ENCODE measurements at regions not wholly inside any gene's neighbourhood (a gene's known extent, or its start where the extent isn't known, plus 50 kb on each side); places are given as distances from the start of the nearest gene placed in this dataset.

DNA sequence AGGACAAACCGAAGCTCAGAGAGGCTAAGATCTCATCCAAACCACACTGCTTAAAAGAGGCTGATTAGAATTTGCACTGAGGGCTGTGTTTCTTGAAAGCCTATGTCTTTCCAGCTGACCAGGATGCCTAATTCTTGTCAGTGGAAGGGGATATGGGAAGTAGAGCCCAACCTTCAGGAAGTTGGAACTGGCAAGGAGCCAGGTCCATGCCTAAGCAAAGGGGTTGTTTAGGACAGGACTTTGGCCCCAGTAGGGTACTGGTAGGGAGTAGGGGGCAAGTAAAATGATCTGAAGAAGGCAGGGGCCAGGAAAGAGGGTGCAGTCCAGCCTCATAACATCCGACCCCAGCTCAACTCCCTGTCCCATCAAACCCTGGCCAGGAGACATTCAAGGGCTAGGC is 130.9 kb downstream of the GAS1 start:
- peak overlapping the region; percentile 12 for H2AK5ac ChIP-seq (ENCODE audit: low read depth, low read length)
- H3K23ac ChIP-seq (ENCODE audit: low read depth, low read length, poor library complexity), result no peak overlapping the region
- peaks cover 0 to 6% of the 10 kb centered on the region in 2 donors for H3K4me1 ChIP-seq (ENCODE audit: control insufficient read depth in 2 of 2, insufficient read depth in 1 of 2, low read depth in 1 of 2, low read length in 2 of 2)
- H4K8ac ChIP-seq (ENCODE audit: low read depth, low read length), result no peak overlapping the region
- H3K36me3 ChIP-seq (replicated peaks in 1 of 2; ENCODE audit: control insufficient read depth in 2 of 2, insufficient read depth in 2 of 2, low read length in 2 of 2), result no peaks in the 10 kb centered on the region
- no peak for DNase-seq (ENCODE audit: low spot score)
- H3K9me3 ChIP-seq (replicated peaks in 1 of 2; ENCODE audit: control insufficient read depth in 2 of 2, insufficient read depth in 1 of 2, low read depth in 1 of 2, low read length in 2 of 2), result peaks cover 2 to 4% of the 10 kb centered on the region in 2 donors
- H4K91ac ChIP-seq (ENCODE audit: low read depth, low read length, poor library complexity), result no peak overlapping the region
- no peak overlapping the region for H2AFZ ChIP-seq (ENCODE audit: low read length)
- no peak overlapping the region for H2BK15ac ChIP-seq (ENCODE audit: low read length)
- H3K4me3 ChIP-seq (ENCODE audit: low read length in 2 of 2), result no peak overlapping the region
- no peak overlapping the region for H2BK5ac ChIP-seq (ENCODE audit: low read length)
- H3K9ac ChIP-seq (ENCODE audit: low read depth, low read length, poor library complexity), result no peak overlapping the region
- H3K18ac ChIP-seq (ENCODE audit: low read length), result no peak overlapping the region
- no peaks in the 10 kb centered on the region for H3K27me3 ChIP-seq (ENCODE audit: control insufficient read depth in 3 of 3, insufficient read depth in 3 of 3, low read depth in 1 of 3, low read length in 3 of 3)
- no peak overlapping the region for H2BK12ac ChIP-seq (ENCODE audit: low read length)
- H3K4ac ChIP-seq (ENCODE audit: low read length), result no peak overlapping the region
- no CpG with 5 or more reads among the region's 2 CpGs for WGBS, 2 donors (ENCODE audit: extremely low coverage in 2 of 2, insufficient read length in 2 of 2, insufficient replicate concordance in 1 of 2)
- H2BK120ac ChIP-seq (ENCODE audit: low read depth, low read length), result no peak overlapping the region
- H3K79me1 ChIP-seq (ENCODE audit: low read depth, low read length), result no peaks in the 10 kb centered on the region
- no peak overlapping the region for H3K14ac ChIP-seq (ENCODE audit: low read length)
- H3K4me2 ChIP-seq (ENCODE audit: insufficient read depth, low read length, poor library complexity, severe bottlenecking), result no peak overlapping the region
- no peak overlapping the region for H3K27ac ChIP-seq (replicated peaks; ENCODE audit: low read length)

DNA sequence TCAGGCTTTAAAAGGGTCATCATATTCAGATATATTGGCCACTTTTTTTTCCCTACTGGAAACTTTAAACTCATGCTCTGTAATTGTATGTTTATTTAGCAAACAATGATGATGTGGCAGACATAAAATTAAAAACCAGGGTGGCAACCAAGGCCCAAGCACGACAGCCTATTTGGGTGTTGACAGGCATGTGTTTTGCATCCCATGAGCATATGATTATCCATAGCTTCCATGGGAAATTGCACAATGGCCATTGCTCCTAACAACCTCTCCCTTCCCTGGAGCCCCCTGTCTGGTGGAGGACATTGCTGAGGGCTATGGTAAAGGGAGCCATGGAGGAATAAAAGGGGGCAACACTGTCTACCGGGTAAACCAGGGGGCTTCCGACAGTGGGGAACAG is 134.7 kb downstream of the GAS1 start:
- H3K18ac ChIP-seq (ENCODE audit: low read length), result no peak overlapping the region
- no CpG with 5 or more reads among the region's 3 CpGs for WGBS, 2 donors (ENCODE audit: extremely low coverage in 2 of 2, insufficient read length in 2 of 2, insufficient replicate concordance in 1 of 2)
- H2BK12ac ChIP-seq (ENCODE audit: low read length), result no peak overlapping the region

DNA sequence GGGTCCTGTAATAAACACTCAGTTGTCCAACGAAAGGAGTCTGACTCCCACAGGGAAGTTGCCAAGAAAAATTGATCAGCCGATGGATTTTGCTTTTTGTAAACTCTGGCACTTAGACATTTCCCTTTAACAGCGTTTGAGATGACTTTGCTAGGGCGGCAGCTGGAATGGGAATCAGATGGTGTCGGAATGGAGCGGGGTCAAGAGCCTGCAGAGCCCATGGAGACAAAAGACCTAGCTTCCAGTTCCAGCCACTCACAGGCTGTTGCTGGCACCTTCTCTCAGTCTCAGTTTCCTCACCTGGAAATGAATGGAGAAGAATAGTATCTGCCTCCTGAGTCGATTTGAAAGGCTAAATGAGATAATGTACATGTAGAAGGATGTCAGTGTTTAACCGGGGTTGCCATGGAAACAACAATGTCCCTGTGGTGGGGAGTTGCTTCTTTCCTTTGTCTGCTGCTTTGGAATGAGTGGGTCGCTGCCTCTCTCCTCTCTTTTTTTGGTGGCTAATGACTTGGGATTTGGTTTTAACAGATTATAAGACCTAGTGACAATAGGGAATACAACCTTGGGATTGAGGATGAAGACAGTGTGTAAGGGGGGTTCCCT is 137.4 kb downstream of the GAS1 start:
- H3K4me2 ChIP-seq (ENCODE audit: insufficient read depth, low read length, poor library complexity, severe bottlenecking), result no peak overlapping the region
- H2BK12ac ChIP-seq (ENCODE audit: low read length), result no peak overlapping the region
- H3K27me3 ChIP-seq (ENCODE audit: control insufficient read depth in 3 of 3, insufficient read depth in 3 of 3, low read depth in 1 of 3, low read length in 3 of 3), result no peaks in the 10 kb centered on the region
- no peak overlapping the region for H3K4ac ChIP-seq (ENCODE audit: low read length)
- no peak overlapping the region for H2BK5ac ChIP-seq (ENCODE audit: low read length)
- no peak overlapping the region for H3K23ac ChIP-seq (ENCODE audit: low read depth, low read length, poor library complexity)
- no peak overlapping the region for H3K18ac ChIP-seq (ENCODE audit: low read length)
- H2BK15ac ChIP-seq (ENCODE audit: low read length), result no peak overlapping the region
- H4K8ac ChIP-seq (ENCODE audit: low read depth, low read length), result no peak overlapping the region
- no peak overlapping the region for H4K91ac ChIP-seq (ENCODE audit: low read depth, low read length, poor library complexity)
- H3K27ac ChIP-seq (replicated peaks; ENCODE audit: low read length), result no peak overlapping the region
- no CpG with 5 or more reads among the region's 9 CpGs for WGBS, 2 donors (ENCODE audit: extremely low coverage in 2 of 2, insufficient read length in 2 of 2, insufficient replicate concordance in 1 of 2)
- no peak overlapping the region for H3K14ac ChIP-seq (ENCODE audit: low read length)
- H2BK120ac ChIP-seq (ENCODE audit: low read depth, low read length), result no peak overlapping the region
- H3K36me3 ChIP-seq (replicated peaks in 1 of 2; ENCODE audit: control insufficient read depth in 2 of 2, insufficient read depth in 2 of 2, low read length in 2 of 2), result no peaks in the 10 kb centered on the region
- no peaks in the 10 kb centered on the region for H3K79me1 ChIP-seq (ENCODE audit: low read depth, low read length)
- peaks cover 0 to 2% of the 10 kb centered on the region in 2 donors for H3K4me1 ChIP-seq (ENCODE audit: control insufficient read depth in 2 of 2, insufficient read depth in 1 of 2, low read depth in 1 of 2, low read length in 2 of 2)
- H3K9ac ChIP-seq (ENCODE audit: low read depth, low read length, poor library complexity), result no peak overlapping the region
- H3K4me3 ChIP-seq (ENCODE audit: low read length in 2 of 2), result no peak overlapping the region
- no peak overlapping the region for H2AFZ ChIP-seq (ENCODE audit: low read length)
- no peaks in the 10 kb centered on the region for H3K9me3 ChIP-seq (replicated peaks in 1 of 2; ENCODE audit: control insufficient read depth in 2 of 2, insufficient read depth in 1 of 2, low read depth in 1 of 2, low read length in 2 of 2)
- peak overlapping the region; percentile 9 for H2AK5ac ChIP-seq (ENCODE audit: low read depth, low read length)
- DNase-seq (ENCODE audit: low spot score), result no peak

More for the DNA sequence above, 134.7 kb downstream of the GAS1 start:
- H3K4ac ChIP-seq (ENCODE audit: low read length), result no peak overlapping the region
- DNase-seq (ENCODE audit: low spot score), result no peak
- no peaks in the 10 kb centered on the region for H3K79me1 ChIP-seq (ENCODE audit: low read depth, low read length)
- H4K91ac ChIP-seq (ENCODE audit: low read depth, low read length, poor library complexity), result no peak overlapping the region
- no peak overlapping the region for H3K23ac ChIP-seq (ENCODE audit: low read depth, low read length, poor library complexity)
- no peak overlapping the region for H2BK5ac ChIP-seq (ENCODE audit: low read length)
- H3K4me3 ChIP-seq (ENCODE audit: low read length in 2 of 2), result no peak overlapping the region
- no peak overlapping the region for H2BK15ac ChIP-seq (ENCODE audit: low read length)
- H3K9ac ChIP-seq (ENCODE audit: low read depth, low read length, poor library complexity), result no peak overlapping the region
- no peak overlapping the region for H2AK5ac ChIP-seq (ENCODE audit: low read depth, low read length)
- H3K27ac ChIP-seq (replicated peaks; ENCODE audit: low read length), result no peak overlapping the region
- H3K14ac ChIP-seq (ENCODE audit: low read length), result no peak overlapping the region
- no peak overlapping the region for H4K8ac ChIP-seq (ENCODE audit: low read depth, low read length)
- H3K4me2 ChIP-seq (ENCODE audit: insufficient read depth, low read length, poor library complexity, severe bottlenecking), result no peak overlapping the region
- no peak overlapping the region for H2AFZ ChIP-seq (ENCODE audit: low read length)
- no peaks in the 10 kb centered on the region for H3K27me3 ChIP-seq (ENCODE audit: control insufficient read depth in 3 of 3, insufficient read depth in 3 of 3, low read depth in 1 of 3, low read length in 3 of 3)
- H3K36me3 ChIP-seq (replicated peaks in 1 of 2; ENCODE audit: control insufficient read depth in 2 of 2, insufficient read depth in 2 of 2, low read length in 2 of 2), result no peaks in the 10 kb centered on the region
- no peak overlapping the region for H2BK120ac ChIP-seq (ENCODE audit: low read depth, low read length)
- no peaks in the 10 kb centered on the region for H3K9me3 ChIP-seq (replicated peaks in 1 of 2; ENCODE audit: control insufficient read depth in 2 of 2, insufficient read depth in 1 of 2, low read depth in 1 of 2, low read length in 2 of 2)
- H3K4me1 ChIP-seq (ENCODE audit: control insufficient read depth in 2 of 2, insufficient read depth in 1 of 2, low read depth in 1 of 2, low read length in 2 of 2), result peaks cover 0 to 2% of the 10 kb centered on the region in 2 donors

DNA sequence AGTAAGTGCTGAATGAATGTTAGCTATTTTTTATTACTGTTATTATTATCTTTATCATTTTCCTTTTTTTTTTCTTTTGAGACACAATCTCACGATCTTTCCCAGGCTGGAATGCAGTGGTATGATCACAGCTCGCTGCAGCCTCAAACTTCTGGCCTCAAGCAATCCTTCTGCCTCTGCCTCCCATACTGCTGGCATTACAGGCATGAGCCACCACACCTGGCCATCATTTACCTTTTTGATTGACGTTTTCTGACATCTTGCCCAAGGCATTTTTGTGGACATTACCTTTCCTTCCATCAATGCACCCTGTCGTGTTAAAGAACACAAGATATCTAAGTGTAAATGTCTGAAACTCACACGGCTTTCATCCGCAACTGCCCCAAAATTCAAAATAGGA is 138.2 kb downstream of the GAS1 start:
- H3K4ac ChIP-seq (ENCODE audit: low read length), result no peak overlapping the region
- WGBS, 2 donors (ENCODE audit: extremely low coverage in 2 of 2, insufficient read length in 2 of 2, insufficient replicate concordance in 1 of 2), result no CpG with 5 or more reads among the region's 6 CpGs

More for the DNA sequence above, 138.2 kb downstream of the GAS1 start:
- Histone ChIP-seq H2BK15ac (ENCODE audit: low read length) (no peak overlapping the region), H3K4me2 (ENCODE audit: insufficient read depth, low read length, poor library complexity, severe bottlenecking) (no peak overlapping the region), H3K79me1 (ENCODE audit: low read depth, low read length) (no peaks in the 10 kb centered on the region), H3K23ac (ENCODE audit: low read depth, low read length, poor library complexity) (no peak overlapping the region), H2AK5ac (ENCODE audit: low read depth, low read length) (no peak overlapping the region), H3K18ac (ENCODE audit: low read length) (no peak overlapping the region), H3K27ac (replicated peaks; ENCODE audit: low read length) (no peak overlapping the region), H3K36me3 (replicated peaks in 1 of 2; ENCODE audit: control insufficient read depth in 2 of 2, insufficient read depth in 2 of 2, low read length in 2 of 2) (no peaks in the 10 kb centered on the region), H3K4me1 (ENCODE audit: control insufficient read depth in 2 of 2, insufficient read depth in 1 of 2, low read depth in 1 of 2, low read length in 2 of 2) (peaks cover 0 to 2% of the 10 kb centered on the region in 2 donors), H3K27me3 (ENCODE audit: control insufficient read depth in 3 of 3, insufficient read depth in 3 of 3, low read depth in 1 of 3, low read length in 3 of 3) (no peaks in the 10 kb centered on the region), H2AFZ (ENCODE audit: low read length) (no peak overlapping the region), H4K91ac (ENCODE audit: low read depth, low read length, poor library complexity) (no peak overlapping the region), H2BK5ac (ENCODE audit: low read length) (no peak overlapping the region), H4K8ac (ENCODE audit: low read depth, low read length) (no peak overlapping the region), H3K14ac (ENCODE audit: low read length) (no peak overlapping the region), H3K9me3 (replicated peaks in 1 of 2; ENCODE audit: control insufficient read depth in 2 of 2, insufficient read depth in 1 of 2, low read depth in 1 of 2, low read length in 2 of 2) (no peaks in the 10 kb centered on the region), H3K4me3 (ENCODE audit: low read length in 2 of 2) (no peak overlapping the region), H3K9ac (ENCODE audit: low read depth, low read length, poor library complexity) (no peak overlapping the region), H2BK120ac (ENCODE audit: low read depth, low read length) (no peak overlapping the region), H2BK12ac (ENCODE audit: low read length) (no peak overlapping the region)
- no peak for DNase-seq (ENCODE audit: low spot score)

All from neuronal stem cell (in vitro differentiated cells).